ENCODE measurements at regions not wholly inside any gene's neighbourhood (a gene's known extent, or its start where the extent isn't known, plus 50 kb on each side); places are given as distances from the start of the nearest gene placed in this dataset.

DNA sequence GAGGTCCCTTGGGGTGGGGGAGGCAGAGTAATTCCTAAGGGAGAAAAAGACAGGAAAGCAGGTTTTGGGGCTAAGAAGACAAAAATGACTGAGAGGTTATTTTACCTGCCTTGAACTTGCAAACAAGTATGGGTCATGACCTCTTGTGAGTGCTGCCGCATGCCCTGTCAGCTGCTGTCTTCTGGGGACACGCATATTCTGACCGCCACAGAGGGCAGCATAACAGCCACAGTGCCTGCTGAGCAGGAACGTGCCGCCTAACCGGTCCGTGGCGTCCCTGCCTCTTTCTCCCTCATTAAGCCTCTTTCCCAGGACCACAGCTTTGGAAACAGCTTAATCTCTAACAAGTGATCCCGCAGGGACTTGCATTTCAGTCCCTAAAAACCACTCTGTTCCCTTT is 51.3 kb upstream of the KCNA1 start:
- peak; percentile 6 for DNase-seq (ENCODE audit: low read depth)

DNA sequence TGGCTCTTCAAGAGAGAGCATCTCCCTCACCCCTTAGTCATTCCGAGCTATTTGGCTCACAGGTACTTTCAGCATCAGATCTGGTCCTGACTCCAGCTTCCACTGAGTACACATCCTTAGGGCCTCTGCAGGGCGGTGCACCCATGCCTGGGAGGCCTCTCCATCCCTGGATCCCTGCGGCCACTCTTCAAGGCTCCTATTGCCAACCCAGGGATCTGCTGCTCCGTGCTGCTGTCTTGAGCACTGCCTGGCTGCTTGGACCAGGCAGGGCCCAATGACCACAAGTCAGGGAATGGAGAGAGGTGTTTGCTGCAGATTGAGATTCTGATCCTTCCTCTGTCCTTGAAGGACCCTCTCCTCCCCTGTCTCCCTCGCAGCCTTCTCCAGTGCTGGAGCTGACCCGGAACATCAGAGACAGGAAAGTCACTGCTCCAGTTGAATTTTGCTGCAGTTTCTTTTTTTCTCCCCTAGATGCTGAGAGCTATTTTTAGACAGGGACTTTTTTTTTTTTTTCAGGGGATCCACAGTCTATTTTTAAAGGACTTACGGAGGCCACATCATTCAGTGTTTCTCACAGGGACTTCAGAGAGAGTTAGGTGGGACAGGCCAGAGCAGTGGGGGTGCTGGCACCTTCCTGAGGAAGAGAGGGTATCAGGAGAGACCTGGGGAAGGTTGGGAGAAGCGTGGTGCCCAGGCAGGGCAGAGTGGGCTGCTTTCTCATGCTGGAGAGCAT is 50.1 kb upstream of the KCNA1 start:
- DNase-seq (ENCODE audit: low read depth) = peak; percentile 2

Measured in EH (cell line).